ENCODE measurements at regions not wholly inside any gene's neighbourhood (a gene's known extent, or its start where the extent isn't known, plus 50 kb on each side); places are given as distances from the start of the nearest gene placed in this dataset.

DNA sequence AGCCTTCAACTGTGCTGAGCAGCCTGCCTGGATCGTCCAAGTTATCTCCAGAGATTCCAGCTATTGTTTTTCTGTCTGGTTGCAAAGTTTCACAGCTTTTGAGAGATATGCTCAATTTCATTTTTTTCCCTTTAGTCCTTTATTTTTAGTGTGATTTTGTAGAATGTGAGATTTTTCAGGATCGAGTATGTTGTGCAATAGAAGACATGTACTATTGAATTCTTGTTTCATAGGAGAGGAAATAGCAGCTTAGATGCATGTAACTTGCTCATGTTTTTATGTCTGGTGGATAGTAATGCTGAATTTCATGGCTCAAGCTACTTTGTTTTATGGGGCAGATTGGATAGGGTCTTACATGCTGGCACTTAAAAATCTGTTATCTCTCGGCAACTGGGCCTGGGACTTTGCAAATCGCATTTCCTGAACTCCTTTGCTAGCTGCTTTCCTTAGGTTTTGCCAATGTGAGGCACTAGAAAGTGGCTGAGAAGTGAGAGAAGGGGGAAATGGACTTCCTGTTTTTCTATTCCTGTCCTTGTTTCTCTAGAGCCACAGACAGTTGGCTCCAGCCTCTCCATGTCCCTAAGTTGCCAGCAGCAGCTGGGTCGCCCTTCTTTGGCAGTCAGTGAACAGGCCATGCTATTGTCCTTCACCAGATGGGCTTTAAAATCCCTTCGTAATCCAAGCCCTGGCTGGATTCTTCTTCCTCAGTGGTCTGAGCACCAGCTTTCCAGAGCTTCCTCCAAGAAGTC, 101.4 kb upstream of the PDE4B start:
- H3K4me3 ChIP-seq = no peak overlapping the region
- H3K27me3 ChIP-seq = no peaks in the 10 kb centered on the region
- no peaks in the 10 kb centered on the region for H3K9me3 ChIP-seq
- H3K27ac ChIP-seq = peak overlapping the region; percentile 33
- H3K4me1 ChIP-seq = peaks cover 23% of the 10 kb centered on the region
- intact Hi-C loops (cut with DNase I) = no loop called here
- ATAC-seq (no peak), DNase-seq (no peak)
- no peaks in the 10 kb centered on the region for H3K36me3 ChIP-seq
- TF ChIP-seq, protein P1, sequence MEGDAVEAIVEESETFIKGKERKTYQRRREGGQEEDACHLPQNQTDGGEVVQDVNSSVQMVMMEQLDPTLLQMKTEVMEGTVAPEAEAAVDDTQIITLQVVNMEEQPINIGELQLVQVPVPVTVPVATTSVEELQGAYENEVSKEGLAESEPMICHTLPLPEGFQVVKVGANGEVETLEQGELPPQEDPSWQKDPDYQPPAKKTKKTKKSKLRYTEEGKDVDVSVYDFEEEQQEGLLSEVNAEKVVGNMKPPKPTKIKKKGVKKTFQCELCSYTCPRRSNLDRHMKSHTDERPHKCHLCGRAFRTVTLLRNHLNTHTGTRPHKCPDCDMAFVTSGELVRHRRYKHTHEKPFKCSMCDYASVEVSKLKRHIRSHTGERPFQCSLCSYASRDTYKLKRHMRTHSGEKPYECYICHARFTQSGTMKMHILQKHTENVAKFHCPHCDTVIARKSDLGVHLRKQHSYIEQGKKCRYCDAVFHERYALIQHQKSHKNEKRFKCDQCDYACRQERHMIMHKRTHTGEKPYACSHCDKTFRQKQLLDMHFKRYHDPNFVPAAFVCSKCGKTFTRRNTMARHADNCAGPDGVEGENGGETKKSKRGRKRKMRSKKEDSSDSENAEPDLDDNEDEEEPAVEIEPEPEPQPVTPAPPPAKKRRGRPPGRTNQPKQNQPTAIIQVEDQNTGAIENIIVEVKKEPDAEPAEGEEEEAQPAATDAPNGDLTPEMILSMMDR (IDR thresholded peaks at IDR 0.05) = no peak

GRCh38 chr1:65691972-65692371, 100.7 kb upstream of the PDE4B start:
- no peak for DNase-seq
- TF ChIP-seq, protein P1 (IDR thresholded peaks at IDR 0.05) = no peak
- peaks cover 23% of the 10 kb centered on the region for H3K4me1 ChIP-seq
- intact Hi-C loops (cut with DNase I) = no loop called here
- H3K27me3 ChIP-seq = no peaks in the 10 kb centered on the region
- no peak overlapping the region for H3K4me3 ChIP-seq
- peak overlapping the region; percentile 33 for H3K27ac ChIP-seq
- no peaks in the 10 kb centered on the region for H3K9me3 ChIP-seq
- no peak for ATAC-seq
- H3K36me3 ChIP-seq = no peaks in the 10 kb centered on the region

DNA sequence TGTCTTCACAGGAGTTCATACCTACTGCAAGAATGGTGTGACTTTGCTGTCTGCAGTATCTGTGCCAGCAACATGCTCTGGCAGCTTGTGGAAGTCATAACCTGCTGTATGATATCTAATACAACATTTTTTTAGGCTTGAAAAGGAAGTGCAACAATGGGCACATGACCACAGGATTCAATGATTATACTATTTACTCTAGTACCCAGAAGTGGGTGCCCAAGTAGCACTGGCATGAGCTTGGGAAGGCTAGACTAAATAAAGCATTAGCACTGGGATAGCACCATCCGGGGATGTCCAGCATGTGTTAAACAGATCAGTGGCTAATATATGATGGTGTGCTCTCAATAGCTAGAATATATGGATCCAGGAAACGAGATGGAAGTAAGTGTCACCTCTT, 98.6 kb upstream of the PDE4B start:
- TF ChIP-seq, protein P1 (IDR thresholded peaks at IDR 0.05) = no peak

DNA sequence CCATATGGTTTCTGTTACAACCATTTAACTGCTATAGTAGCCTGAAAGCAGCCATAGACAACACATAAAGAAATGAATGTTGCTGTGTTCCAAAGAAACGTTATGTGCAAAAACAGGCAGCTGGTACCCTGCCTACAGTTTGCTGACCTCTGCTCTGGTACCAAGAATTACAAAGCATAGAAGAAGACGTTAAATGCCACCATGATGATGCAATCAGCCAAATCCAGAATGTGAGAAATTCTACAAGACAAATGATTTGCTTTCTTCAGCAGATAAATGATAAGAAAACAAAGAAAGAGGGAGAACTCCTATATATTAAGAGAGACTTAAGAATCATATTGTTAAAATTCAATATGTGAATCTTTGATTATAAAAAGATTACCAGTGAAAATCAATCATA, 97.8 kb upstream of the PDE4B start:
- Histone ChIP-seq H3K36me3 (no peaks in the 10 kb centered on the region), H3K27me3 (no peaks in the 10 kb centered on the region), H3K4me1 (peaks cover 17% of the 10 kb centered on the region), H3K27ac (no peak overlapping the region), H3K4me3 (no peak overlapping the region), H3K9me3 (no peaks in the 10 kb centered on the region)
- DNase-seq = no peak
- intact Hi-C loops (cut with DNase I) = no loop called here
- ATAC-seq = no peak
- TF ChIP-seq, protein P1 (IDR thresholded peaks at IDR 0.05) = no peak

More for the DNA sequence above, 98.6 kb upstream of the PDE4B start:
- H3K9me3 ChIP-seq = no peaks in the 10 kb centered on the region
- H3K27me3 ChIP-seq = no peaks in the 10 kb centered on the region
- ATAC-seq (peak; percentile 75), DNase-seq (no peak)
- intact Hi-C loops (cut with DNase I) = no loop called here
- peaks cover 17% of the 10 kb centered on the region for H3K4me1 ChIP-seq
- no peak overlapping the region for H3K4me3 ChIP-seq
- no peak overlapping the region for H3K27ac ChIP-seq
- H3K36me3 ChIP-seq = no peaks in the 10 kb centered on the region

GRCh38 chr1:65698590-65698989, 94.1 kb upstream of the PDE4B start:
- no peak overlapping the region for H3K4me3 ChIP-seq
- intact Hi-C loops (cut with DNase I) = no loop called here

More at GRCh38 chr1:65698590-65698989, 94.1 kb upstream of the PDE4B start:
- Histone ChIP-seq H3K9me3 (no peaks in the 10 kb centered on the region), H3K27ac (no peak overlapping the region), H3K36me3 (no peaks in the 10 kb centered on the region), H3K4me1 (no peaks in the 10 kb centered on the region), H3K27me3 (no peaks in the 10 kb centered on the region)
- ATAC-seq = no peak
- DNase-seq = no peak
- TF ChIP-seq, protein P1 (IDR thresholded peaks at IDR 0.05) = no peak

Measured in upper lobe of right lung (tissue), 1 donor.